GM18507 (cell line): ENCODE measurements at regions not wholly inside any gene's neighbourhood (a gene's known extent, or its start where the extent isn't known, plus 50 kb on each side); places are given as distances from the start of the nearest gene placed in this dataset.

Experiments used
- DNase-seq: peaks from one replicate; pipeline ENCODE4 v3.0.0; 2011; ENCODE audit warnings: low read depth; ENCODE audit not compliant: insufficient read length; ENCODE audit errors: extremely low spot score
- FAIRE-seq: peaks from 2 replicates; lab custom pipeline; 2011; peaks lifted over from hg19 to GRCh38; lab: Jason Lieb, UNC

GRCh38 chr1:57819893-57820292 lies 396.0 kb upstream of the DAB1 start:
- no peak for FAIRE-seq
- no peak for DNase-seq

- FAIRE-seq (no peak), DNase-seq (no peak)
Observed at GRCh38 chr1:57803586-57803985, 379.7 kb upstream of the DAB1 start.

GRCh38 chr1:57800376-57800775 lies 376.5 kb upstream of the DAB1 start:
- no peak for DNase-seq
- FAIRE-seq, result no peak

- FAIRE-seq (no peak), DNase-seq (no peak)
Observed at GRCh38 chr1:57799490-57800115, 375.7 kb upstream of the DAB1 start.

GRCh38 chr1:57798543-57798942 lies 374.7 kb upstream of the DAB1 start:
- no peak for DNase-seq
- no peak for FAIRE-seq

- FAIRE-seq, result no peak
- DNase-seq, result no peak
Observed at GRCh38 chr1:57797084-57797483, 373.2 kb upstream of the DAB1 start.

GRCh38 chr1:57796616-57797015 lies 372.8 kb upstream of the DAB1 start:
- DNase-seq (no peak), FAIRE-seq (no peak)

- FAIRE-seq (no peak), DNase-seq (no peak)
Observed at GRCh38 chr1:57795886-57796285, 372.0 kb upstream of the DAB1 start.

- no peak for DNase-seq
- FAIRE-seq, result no peak
Observed at GRCh38 chr1:57794078-57794477, 370.2 kb upstream of the DAB1 start.

- DNase-seq (no peak), FAIRE-seq (no peak)
Observed at GRCh38 chr1:57791497-57791896, 367.6 kb upstream of the DAB1 start.

- DNase-seq (no peak), FAIRE-seq (no peak)
Observed at GRCh38 chr1:57789936-57790335, 366.1 kb upstream of the DAB1 start.

- DNase-seq (no peak), FAIRE-seq (no peak)
Observed at GRCh38 chr1:57788313-57788712, 364.5 kb upstream of the DAB1 start.

- no peak for FAIRE-seq
- no peak for DNase-seq
Observed at GRCh38 chr1:57784356-57784755, 360.5 kb upstream of the DAB1 start.

- no peak for DNase-seq
- no peak for FAIRE-seq
Observed at GRCh38 chr1:57782357-57782756, 358.5 kb upstream of the DAB1 start.

- FAIRE-seq (no peak), DNase-seq (no peak)
Observed at GRCh38 chr1:57772580-57773195, 348.8 kb upstream of the DAB1 start.

GRCh38 chr1:57770772-57771171 lies 346.9 kb upstream of the DAB1 start:
- FAIRE-seq (peak; percentile 66), DNase-seq (no peak)

GRCh38 chr1:57770236-57770635 lies 346.4 kb upstream of the DAB1 start:
- FAIRE-seq (no peak), DNase-seq (no peak)

GRCh38 chr1:57761628-57762027 lies 337.8 kb upstream of the DAB1 start:
- DNase-seq, result no peak
- no peak for FAIRE-seq

- DNase-seq, result no peak
- FAIRE-seq, result no peak
Observed at GRCh38 chr1:57752843-57753242, 329.0 kb upstream of the DAB1 start.

- DNase-seq, result no peak
- no peak for FAIRE-seq
Observed at GRCh38 chr1:57748719-57749118, 324.9 kb upstream of the DAB1 start.

- DNase-seq (no peak), FAIRE-seq (no peak)
Observed at GRCh38 chr1:57747818-57748217, 324.0 kb upstream of the DAB1 start.

GRCh38 chr1:57741521-57741920 lies 317.7 kb upstream of the DAB1 start:
- no peak for DNase-seq
- FAIRE-seq, result no peak
